ENCODE measurements at regions not wholly inside any gene's neighbourhood (a gene's known extent, or its start where the extent isn't known, plus 50 kb on each side); places are given as distances from the start of the nearest gene placed in this dataset.
"Not testable (repeated sequence)": the region's sequence is repeated elsewhere in the genome, so short reads cannot be mapped to it uniquely, and the experiment has no call there.

DNA sequence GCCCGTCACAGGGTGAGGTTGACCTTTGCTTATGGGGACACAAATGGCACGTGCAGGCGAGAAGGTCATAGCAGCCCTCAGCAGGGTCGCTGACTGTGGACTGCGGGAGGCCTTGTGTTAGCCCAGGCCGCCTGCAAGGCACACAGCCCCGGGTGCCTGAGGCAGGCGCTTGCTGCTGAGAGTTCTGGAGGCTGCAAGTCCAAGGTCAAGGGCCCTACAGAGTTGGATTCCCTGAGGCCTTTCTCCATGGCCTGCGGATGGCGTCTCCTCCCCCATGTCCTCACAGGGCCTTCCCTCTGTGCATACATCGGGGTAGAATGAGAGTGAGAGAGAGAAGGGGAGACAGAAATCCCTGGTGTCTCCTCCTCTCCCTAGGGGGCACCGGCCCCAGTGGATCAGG lies 202.3 kb downstream of the BANP start:
- H3K23me2 ChIP-seq (ENCODE audit: low read depth, low read length); H3K4ac ChIP-seq (replicated peaks; ENCODE audit: insufficient read length, low read depth, low read length); H2BK5ac ChIP-seq (ENCODE audit: low read depth, low read length); H3K4me1 ChIP-seq (replicated peaks in 1 of 4; ENCODE audit: control insufficient read depth in 3 of 4, insufficient read depth in 4 of 4, low read length in 3 of 4); H2BK120ac ChIP-seq (replicated peaks; ENCODE audit: low read depth, low read length); POLR2A ChIA-PET (ENCODE audit: partially characterized antibody); H2AFZ ChIP-seq (ENCODE audit: low read length); H4K5ac ChIP-seq (ENCODE audit: insufficient read length, low read depth, low read length); H2BK20ac ChIP-seq (ENCODE audit: low read length); H2AK5ac ChIP-seq (ENCODE audit: low read depth, low read length); CTCF ChIA-PET (ENCODE audit: partially characterized antibody); H4K91ac ChIP-seq (replicated peaks; ENCODE audit: insufficient read length, low read length); FAIRE-seq; DNase-seq (ENCODE audit: low read depth in 1 of 2, low spot score in 2 of 2); H3K9ac ChIP-seq (replicated peaks in 1 of 4; ENCODE audit: extremely low read depth in 1 of 4, low read depth in 3 of 4, low read length in 3 of 4); H3K27ac ChIP-seq (ENCODE audit: low read depth, low read length); H3K4me2 ChIP-seq (ENCODE audit: insufficient read depth in 1 of 2, low read depth in 2 of 2, low read length in 2 of 2); H3K14ac ChIP-seq (ENCODE audit: insufficient read length); H3K79me2 ChIP-seq (ENCODE audit: control insufficient read depth in 1 of 2, insufficient read depth in 2 of 2, low read length in 2 of 2); H3K4me3 ChIP-seq (ENCODE audit: extremely low read depth in 1 of 4, insufficient read depth in 2 of 4, low read depth in 3 of 4, low read length in 4 of 4); H2BK15ac ChIP-seq (ENCODE audit: low read length); H3K9me3 ChIP-seq (ENCODE audit: insufficient read depth in 2 of 2, low read depth in 1 of 2, low read length in 1 of 2); H3K18ac ChIP-seq (ENCODE audit: extremely low read depth, low read length); H3K79me1 ChIP-seq (ENCODE audit: low read depth, low read length); H3K56ac ChIP-seq (replicated peaks; ENCODE audit: insufficient read length, low read depth, low read length); H3K27me3 ChIP-seq (replicated peaks in 1 of 4; ENCODE audit: control insufficient read depth in 3 of 4, extremely low read depth in 1 of 4, insufficient read depth in 3 of 4, low read length in 3 of 4); H2BK12ac ChIP-seq (ENCODE audit: low read depth, low read length); H3K23ac ChIP-seq (ENCODE audit: insufficient read length); H4K20me1 ChIP-seq (replicated peaks in 1 of 2; ENCODE audit: control insufficient read depth in 1 of 2, insufficient read depth in 2 of 2, low read length in 2 of 2); H4K8ac ChIP-seq (ENCODE audit: extremely low read depth, insufficient read depth, low read length); H3K36me3 ChIP-seq (ENCODE audit: control insufficient read depth in 2 of 4, insufficient read depth in 4 of 4, low read length in 3 of 4): not testable (repeated sequence)
- WGBS, 2 experiments (ENCODE audit: extremely low coverage in 1 of 2, insufficient coverage in 1 of 2, insufficient read length in 1 of 2, insufficient replicate concordance in 2 of 2, low coverage in 1 of 2, low lambda C conversion rate in 2 of 2, missing lambda C conversion rate in 1 of 2): 96% methylated on average over 9 of the region's 12 CpGs; no CpG with 5 or more reads in 1 of the 2 experiments

- FAIRE-seq; H3K4ac ChIP-seq (replicated peaks; ENCODE audit: insufficient read length, low read depth, low read length); H3K4me2 ChIP-seq (ENCODE audit: insufficient read depth in 1 of 2, low read depth in 2 of 2, low read length in 2 of 2); H4K5ac ChIP-seq (ENCODE audit: insufficient read length, low read depth, low read length); H2AK5ac ChIP-seq (ENCODE audit: low read depth, low read length); H3K9me3 ChIP-seq (ENCODE audit: insufficient read depth in 2 of 2, low read depth in 1 of 2, low read length in 1 of 2); H3K18ac ChIP-seq (ENCODE audit: extremely low read depth, low read length); H3K4me1 ChIP-seq (replicated peaks in 1 of 4; ENCODE audit: control insufficient read depth in 3 of 4, insufficient read depth in 4 of 4, low read length in 3 of 4); H3K9ac ChIP-seq (replicated peaks in 1 of 4; ENCODE audit: extremely low read depth in 1 of 4, low read depth in 3 of 4, low read length in 3 of 4); CTCF ChIA-PET (ENCODE audit: partially characterized antibody); H4K91ac ChIP-seq (replicated peaks; ENCODE audit: insufficient read length, low read length); H2BK20ac ChIP-seq (ENCODE audit: low read length); H2AFZ ChIP-seq (ENCODE audit: low read length); H3K14ac ChIP-seq (ENCODE audit: insufficient read length); H3K36me3 ChIP-seq (ENCODE audit: control insufficient read depth in 2 of 4, insufficient read depth in 4 of 4, low read length in 3 of 4); H2BK12ac ChIP-seq (ENCODE audit: low read depth, low read length); H3K23ac ChIP-seq (ENCODE audit: insufficient read length); H3K27ac ChIP-seq (ENCODE audit: low read depth, low read length); H3K79me2 ChIP-seq (ENCODE audit: control insufficient read depth in 1 of 2, insufficient read depth in 2 of 2, low read length in 2 of 2); POLR2A ChIA-PET (ENCODE audit: partially characterized antibody); H4K8ac ChIP-seq (ENCODE audit: extremely low read depth, insufficient read depth, low read length); H2BK15ac ChIP-seq (ENCODE audit: low read length); DNase-seq (ENCODE audit: low read depth in 1 of 2, low spot score in 2 of 2); H4K20me1 ChIP-seq (replicated peaks in 1 of 2; ENCODE audit: control insufficient read depth in 1 of 2, insufficient read depth in 2 of 2, low read length in 2 of 2); H2BK5ac ChIP-seq (ENCODE audit: low read depth, low read length); H2BK120ac ChIP-seq (replicated peaks; ENCODE audit: low read depth, low read length); H3K27me3 ChIP-seq (replicated peaks in 1 of 4; ENCODE audit: control insufficient read depth in 3 of 4, extremely low read depth in 1 of 4, insufficient read depth in 3 of 4, low read length in 3 of 4); H3K56ac ChIP-seq (replicated peaks; ENCODE audit: insufficient read length, low read depth, low read length); H3K23me2 ChIP-seq (ENCODE audit: low read depth, low read length); H3K79me1 ChIP-seq (ENCODE audit: low read depth, low read length); H3K4me3 ChIP-seq (ENCODE audit: extremely low read depth in 1 of 4, insufficient read depth in 2 of 4, low read depth in 3 of 4, low read length in 4 of 4): not testable (repeated sequence)
- WGBS, 2 experiments (ENCODE audit: extremely low coverage in 1 of 2, insufficient coverage in 1 of 2, insufficient read length in 1 of 2, insufficient replicate concordance in 2 of 2, low coverage in 1 of 2, low lambda C conversion rate in 2 of 2, missing lambda C conversion rate in 1 of 2): 90% methylated on average over 8 of the region's 8 CpGs; no CpG with 5 or more reads in 1 of the 2 experiments
Measured at GRCh38 chr16:88154886-88155285, 203.7 kb downstream of the BANP start.

Measured in H1 (cell line).